ENCODE measurements at regions not wholly inside any gene's neighbourhood (a gene's known extent, or its start where the extent isn't known, plus 50 kb on each side); places are given as distances from the start of the nearest gene placed in this dataset.

GRCh38 chr1:244353551-244354091, 98.1 kb downstream of the ADSS2 start:
- no peak for FAIRE-seq

DNA sequence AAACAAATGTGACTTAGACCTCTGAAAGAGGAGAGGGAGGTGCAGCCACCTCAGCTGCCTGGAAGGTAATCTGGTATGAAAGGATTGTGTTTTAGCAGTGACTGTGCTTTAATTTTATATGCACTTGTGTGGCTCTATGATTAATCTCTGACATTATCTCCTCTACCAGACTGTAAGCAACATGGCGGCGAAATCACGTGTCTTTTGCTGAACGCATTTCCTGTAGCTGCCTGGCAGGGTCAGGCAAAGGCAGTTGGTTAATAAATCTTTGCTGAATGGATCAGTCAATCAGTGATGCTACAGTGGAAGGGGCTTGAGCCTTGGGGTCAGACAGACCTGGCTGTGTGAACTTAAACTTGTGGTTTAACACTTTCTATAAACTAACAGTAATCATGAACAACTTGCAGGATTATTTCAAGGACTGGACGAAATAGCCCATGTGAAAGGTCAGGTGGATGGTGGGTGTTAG, 96.9 kb downstream of the ADSS2 start:
- FAIRE-seq, result no peak

DNA sequence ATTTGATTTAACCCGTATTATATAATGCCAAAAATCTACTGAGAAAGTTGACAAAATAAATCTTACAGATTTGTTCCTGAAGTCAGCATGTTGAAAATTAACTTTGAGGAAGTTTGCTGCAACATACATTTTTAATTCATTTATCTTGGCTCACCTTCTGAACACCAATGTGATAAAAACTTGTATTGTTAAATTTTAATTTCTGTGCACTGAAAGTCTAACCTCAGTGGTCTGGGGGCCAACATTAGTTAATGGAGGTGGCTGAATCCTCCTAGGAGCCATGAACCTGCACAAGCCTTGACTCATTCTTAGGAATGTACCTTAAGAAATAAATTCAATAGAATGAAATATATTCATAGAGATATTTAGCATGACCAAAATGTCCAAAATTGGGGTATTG, 95.3 kb downstream of the ADSS2 start:
- FAIRE-seq, result no peak
